ENCODE measurements at regions not wholly inside any gene's neighbourhood (a gene's known extent, or its start where the extent isn't known, plus 50 kb on each side); places are given as distances from the start of the nearest gene placed in this dataset.

DNA sequence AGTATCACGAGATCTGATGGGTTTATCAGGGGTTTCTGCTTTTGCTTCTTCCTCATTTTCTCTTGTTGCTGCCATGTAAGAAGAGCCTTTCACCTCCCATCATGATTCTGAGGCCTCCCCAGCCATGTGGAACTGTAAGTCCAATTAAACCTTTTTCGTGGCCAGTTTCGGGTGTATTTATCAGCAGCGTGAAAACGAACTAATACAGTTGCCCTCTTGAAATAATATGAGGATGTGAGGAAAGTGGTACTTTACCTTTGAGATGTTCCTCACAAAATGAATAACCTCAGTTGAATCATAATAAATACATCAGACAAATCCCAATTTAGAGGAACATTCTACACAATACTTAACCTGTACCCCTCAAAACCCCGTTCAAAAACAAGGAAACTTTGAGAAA is 356.4 kb downstream of the CPS1 start:
- H3K36me3 ChIP-seq = no peaks in the 10 kb centered on the region
- H3K4me3 ChIP-seq = no peak overlapping the region
- intact Hi-C loops (cut with DNase I) = no loop called here
- ATAC-seq = no peak
- no peak for TF ChIP-seq CTCF (IDR thresholded peaks at IDR 0.05)
- H3K27ac ChIP-seq = no peak overlapping the region
- no peaks in the 10 kb centered on the region for H3K27me3 ChIP-seq
- H3K4me1 ChIP-seq = no peaks in the 10 kb centered on the region
- 79 to 87% methylated on average over 6 of the region's 6 CpGs for WGBS, 2 donors
- no peak for DNase-seq
- H3K9me3 ChIP-seq = peaks cover 0 to 22% (median 0%) of the 10 kb centered on the region in 11 donors

DNA sequence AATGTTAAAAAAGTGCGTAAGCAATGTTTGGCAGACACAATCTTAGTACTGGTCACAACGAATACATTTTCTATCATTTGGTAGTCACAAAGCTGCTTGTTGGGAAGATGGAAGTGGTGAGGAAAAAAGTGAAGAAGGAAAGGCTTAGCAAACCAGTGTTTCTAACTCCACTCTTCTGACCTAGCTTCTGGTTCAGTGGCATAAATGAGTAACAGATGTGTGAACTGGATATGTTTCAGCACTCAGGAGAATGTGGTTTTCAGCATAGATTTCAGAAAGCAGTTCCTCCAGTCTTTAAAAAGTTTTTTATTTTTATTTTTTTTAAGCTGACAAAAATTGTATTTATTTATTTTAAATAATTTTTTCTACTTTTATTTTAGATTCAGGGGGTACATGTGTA is 357.1 kb downstream of the CPS1 start:
- intact Hi-C loops (cut with DNase I) = no loop called here
- WGBS, 2 donors = 39 to 41% methylated on average over 2 of the region's 2 CpGs
- no peak for ATAC-seq

DNA sequence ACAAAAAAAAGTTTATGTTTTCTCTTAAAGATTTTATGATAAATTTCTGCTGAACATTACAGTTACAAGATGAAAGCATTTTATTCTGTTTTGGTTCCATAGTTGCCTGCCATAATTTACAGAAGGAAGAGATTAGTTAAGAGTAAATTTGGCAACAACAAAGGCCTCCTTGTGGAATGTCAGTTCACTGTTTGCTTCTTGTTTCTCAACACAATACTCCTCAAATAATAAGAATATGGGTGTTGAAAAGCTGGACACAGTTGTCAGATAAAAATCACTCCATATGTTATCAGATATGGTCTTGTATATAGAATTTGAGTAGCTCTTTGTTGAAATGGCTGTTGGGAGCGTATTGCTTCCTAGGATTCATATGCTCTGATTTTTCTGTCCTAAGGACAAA is 359.5 kb downstream of the CPS1 start:
- TF ChIP-seq CTCF (IDR thresholded peaks at IDR 0.05) = no peak
- Histone ChIP-seq H3K4me1 (no peaks in the 10 kb centered on the region), H3K9me3 (peaks cover 0 to 13% (median 0%) of the 10 kb centered on the region in 11 donors), H3K4me3 (no peak overlapping the region), H3K36me3 (no peaks in the 10 kb centered on the region), H3K27me3 (no peaks in the 10 kb centered on the region), H3K27ac (no peak overlapping the region)
- DNase-seq = no peak
- 65 to 75% methylated on average over 1 of the region's 1 CpG for WGBS, 2 donors
- no peak for ATAC-seq
- intact Hi-C loops (cut with DNase I) = no loop called here

More for the DNA sequence above, 357.1 kb downstream of the CPS1 start:
- no peaks in the 10 kb centered on the region for H3K27me3 ChIP-seq
- H3K4me3 ChIP-seq = no peak overlapping the region
- H3K27ac ChIP-seq = no peak overlapping the region
- no peaks in the 10 kb centered on the region for H3K4me1 ChIP-seq
- TF ChIP-seq CTCF (IDR thresholded peaks at IDR 0.05) = no peak
- no peaks in the 10 kb centered on the region for H3K36me3 ChIP-seq
- H3K9me3 ChIP-seq = peaks cover 0 to 22% (median 0%) of the 10 kb centered on the region in 11 donors
- no peak for DNase-seq

- Histone ChIP-seq H3K9me3 (peaks cover 0 to 24% (median 0%) of the 10 kb centered on the region in 11 donors), H3K27ac (no peak overlapping the region), H3K4me3 (no peak overlapping the region), H3K36me3 (no peaks in the 10 kb centered on the region), H3K4me1 (no peaks in the 10 kb centered on the region), H3K27me3 (no peaks in the 10 kb centered on the region)
- ATAC-seq = no peak
- DNase-seq = no peak
- intact Hi-C loops (cut with DNase I) = no loop called here
- TF ChIP-seq CTCF (IDR thresholded peaks at IDR 0.05) = no peak
- 73 to 77% methylated on average over 4 of the region's 4 CpGs for WGBS, 2 donors
These were observed 361.1 kb downstream of the CPS1 start for GRCh38 chr2:210917465-210917864.

DNA sequence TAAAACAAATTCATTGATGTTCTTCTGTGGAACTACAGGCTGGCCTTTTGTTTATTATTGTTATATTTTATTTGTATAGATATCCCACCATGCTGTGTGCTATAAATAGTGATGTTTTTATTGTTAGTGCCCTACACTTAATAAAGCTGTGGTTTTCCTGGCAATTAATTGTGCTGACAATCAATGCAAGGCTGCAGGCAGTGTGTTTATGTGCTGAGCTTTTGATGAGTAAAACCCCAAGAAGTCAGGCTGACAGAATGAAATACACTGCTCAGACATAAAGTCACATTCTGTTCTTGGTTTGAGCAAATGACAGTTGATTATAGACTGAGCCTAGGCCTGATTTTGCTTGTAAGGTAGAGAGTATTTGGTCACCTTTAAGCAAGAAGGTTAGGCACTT is 362.7 kb downstream of the CPS1 start:
- no peak overlapping the region for H3K27ac ChIP-seq
- no peak for TF ChIP-seq CTCF (IDR thresholded peaks at IDR 0.05)

More for the DNA sequence above, 362.7 kb downstream of the CPS1 start:
- H3K4me3 ChIP-seq = no peak overlapping the region
- peaks cover 0 to 24% (median 0%) of the 10 kb centered on the region in 11 donors for H3K9me3 ChIP-seq
- H3K4me1 ChIP-seq = no peaks in the 10 kb centered on the region
- intact Hi-C loops (cut with DNase I) = no loop called here
- ATAC-seq = no peak
- H3K36me3 ChIP-seq = no peaks in the 10 kb centered on the region
- no peak for DNase-seq
- H3K27me3 ChIP-seq = no peaks in the 10 kb centered on the region
